Hepatocyte (in vitro differentiated cells): ENCODE measurements at regions not wholly inside any gene's neighbourhood (a gene's known extent, or its start where the extent isn't known, plus 50 kb on each side); places are given as distances from the start of the nearest gene placed in this dataset.

Experiments used
- DNase-seq: peaks from one replicate; pipeline ENCODE4 v3.0.0-alpha.2; 2016; ENCODE audit warnings: low spot score
- H2AFZ ChIP-seq: fragments of 200-600 bp; sonication (generic); 2 replicates; pipeline ENCODE4 v1.6.0; 2016; ENCODE audit warnings: antibody characterized with exemption, mild to moderate bottlenecking
- H3K27ac ChIP-seq: fragments of 200-600 bp; sonication (generic); 2 replicates; pipeline ENCODE4 v1.5.1; 2016; ENCODE audit warnings: mild to moderate bottlenecking
- H3K27me3 ChIP-seq: fragments of 200-600 bp; sonication (generic); 2 replicates; pipeline ENCODE4 v1.6.1; 2016
- H3K36me3 ChIP-seq: fragments of 200-600 bp; sonication (generic); replicated peaks from 2 replicates; pipeline ENCODE4 v1.5.1; 2016; ENCODE audit warnings: low read depth; ENCODE audit not compliant: insufficient read depth
- H3K4me1 ChIP-seq: fragments of 200-600 bp; sonication (generic); 2 replicates; pipeline ENCODE4 v1.5.1; 2016; ENCODE audit warnings: mild to moderate bottlenecking, moderate library complexity; ENCODE audit not compliant: insufficient read depth
- H3K4me2 ChIP-seq: fragments of 200-600 bp; sonication (generic); 2 replicates; pipeline ENCODE4 v1.6.0; 2016
- H3K4me3 ChIP-seq: fragments of 200-600 bp; sonication (generic); 2 replicates; pipeline ENCODE4 v1.5.1; 2016; ENCODE audit warnings: mild to moderate bottlenecking
- H3K79me2 ChIP-seq: fragments of 200-600 bp; sonication (generic); 2 replicates; pipeline ENCODE4 v1.6.0; 2017; ENCODE audit warnings: mild to moderate bottlenecking
- H3K9me2 ChIP-seq: fragments of 200-600 bp; sonication (generic); replicated peaks from 2 replicates; pipeline ENCODE4 v1.6.0; 2017; ENCODE audit warnings: mild to moderate bottlenecking; ENCODE audit not compliant: insufficient read depth
- H3K9me3 ChIP-seq: fragments of 200-600 bp; sonication (generic); 2 replicates; pipeline ENCODE4 v1.5.1; 2016; ENCODE audit warnings: low read depth, mild to moderate bottlenecking
- H4K20me1 ChIP-seq: fragments of 200-600 bp; sonication (generic); 2 replicates; pipeline ENCODE4 v1.6.0; 2016; ENCODE audit warnings: mild to moderate bottlenecking; ENCODE audit not compliant: insufficient read depth, poor library complexity, severe bottlenecking
- EZH2 ChIP-seq: fragments of 200-600 bp; sonication (generic); IDR thresholded peaks from 2 replicates; pipeline ENCODE4 v1.6.1; 2016; ENCODE audit warnings: antibody characterized with exemption, mild to moderate bottlenecking, borderline replicate concordance
- EZH2phosphoT487 ChIP-seq: fragments of 200-600 bp; sonication (generic); IDR thresholded peaks from one replicate; pipeline ENCODE4 v1.6.1; 2018; ENCODE audit warnings: antibody characterized with exemption, mild to moderate bottlenecking, low read depth, moderate library complexity; ENCODE audit not compliant: unreplicated experiment, severe bottlenecking
- WGBS: methylation state at CpG from one replicate; pipeline ENCODE4 v1.1.6; 2016; ENCODE audit warnings: low lambda C conversion rate; ENCODE audit errors: missing lambda C conversion rate; 5-methylcytosine and 5-hydroxymethylcytosine counted together
- TF ChIP-seq, protein P1 (sequence below): fragments of 200-600 bp; sonication (generic); IDR thresholded peaks from 2 replicates; pipeline ENCODE4 v1.5.1; 2016; ENCODE audit warnings: antibody characterized with exemption, mild to moderate bottlenecking; ENCODE audit not compliant: poor library complexity

DNA sequence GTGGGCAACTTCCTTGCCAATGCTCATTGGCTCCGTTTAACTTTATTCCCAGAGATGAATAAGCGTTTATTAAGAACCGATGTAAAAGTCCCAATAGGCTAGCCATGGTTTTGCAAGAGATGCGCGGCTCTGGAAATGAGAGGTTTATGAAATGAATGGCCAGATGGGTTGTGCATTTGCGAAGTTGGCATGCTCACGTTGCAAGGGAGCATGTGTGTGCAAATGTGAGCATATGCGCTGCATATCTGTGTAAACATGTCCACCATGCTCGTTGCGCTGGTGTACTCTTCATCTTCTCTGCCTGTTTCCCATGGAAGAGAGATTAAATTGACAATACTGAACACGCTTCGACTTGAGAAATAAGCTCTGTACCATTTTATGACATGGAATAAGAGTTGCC lies 848.6 kb upstream of the RBFOX1 start:
- Histone ChIP-seq H3K9me3 (no peaks in the 10 kb centered on the region), H3K9me2 (no peaks in the 10 kb centered on the region), H3K27me3 (peaks cover 27% of the 10 kb centered on the region), H3K4me3 (no peak overlapping the region), H3K36me3 (no peaks in the 10 kb centered on the region), H3K4me1 (no peaks in the 10 kb centered on the region), H4K20me1 (no peaks in the 10 kb centered on the region), H2AFZ (no peak overlapping the region), H3K4me2 (no peak overlapping the region), H3K27ac (no peak overlapping the region), H3K79me2 (no peaks in the 10 kb centered on the region)
- DNase-seq: no peak
- 78% methylated on average over 12 of the region's 12 CpGs for WGBS
- TF ChIP-seq, protein P1, sequence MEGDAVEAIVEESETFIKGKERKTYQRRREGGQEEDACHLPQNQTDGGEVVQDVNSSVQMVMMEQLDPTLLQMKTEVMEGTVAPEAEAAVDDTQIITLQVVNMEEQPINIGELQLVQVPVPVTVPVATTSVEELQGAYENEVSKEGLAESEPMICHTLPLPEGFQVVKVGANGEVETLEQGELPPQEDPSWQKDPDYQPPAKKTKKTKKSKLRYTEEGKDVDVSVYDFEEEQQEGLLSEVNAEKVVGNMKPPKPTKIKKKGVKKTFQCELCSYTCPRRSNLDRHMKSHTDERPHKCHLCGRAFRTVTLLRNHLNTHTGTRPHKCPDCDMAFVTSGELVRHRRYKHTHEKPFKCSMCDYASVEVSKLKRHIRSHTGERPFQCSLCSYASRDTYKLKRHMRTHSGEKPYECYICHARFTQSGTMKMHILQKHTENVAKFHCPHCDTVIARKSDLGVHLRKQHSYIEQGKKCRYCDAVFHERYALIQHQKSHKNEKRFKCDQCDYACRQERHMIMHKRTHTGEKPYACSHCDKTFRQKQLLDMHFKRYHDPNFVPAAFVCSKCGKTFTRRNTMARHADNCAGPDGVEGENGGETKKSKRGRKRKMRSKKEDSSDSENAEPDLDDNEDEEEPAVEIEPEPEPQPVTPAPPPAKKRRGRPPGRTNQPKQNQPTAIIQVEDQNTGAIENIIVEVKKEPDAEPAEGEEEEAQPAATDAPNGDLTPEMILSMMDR: no peak
- TF ChIP-seq EZH2 (no peak), EZH2phosphoT487 (no peak)

DNA sequence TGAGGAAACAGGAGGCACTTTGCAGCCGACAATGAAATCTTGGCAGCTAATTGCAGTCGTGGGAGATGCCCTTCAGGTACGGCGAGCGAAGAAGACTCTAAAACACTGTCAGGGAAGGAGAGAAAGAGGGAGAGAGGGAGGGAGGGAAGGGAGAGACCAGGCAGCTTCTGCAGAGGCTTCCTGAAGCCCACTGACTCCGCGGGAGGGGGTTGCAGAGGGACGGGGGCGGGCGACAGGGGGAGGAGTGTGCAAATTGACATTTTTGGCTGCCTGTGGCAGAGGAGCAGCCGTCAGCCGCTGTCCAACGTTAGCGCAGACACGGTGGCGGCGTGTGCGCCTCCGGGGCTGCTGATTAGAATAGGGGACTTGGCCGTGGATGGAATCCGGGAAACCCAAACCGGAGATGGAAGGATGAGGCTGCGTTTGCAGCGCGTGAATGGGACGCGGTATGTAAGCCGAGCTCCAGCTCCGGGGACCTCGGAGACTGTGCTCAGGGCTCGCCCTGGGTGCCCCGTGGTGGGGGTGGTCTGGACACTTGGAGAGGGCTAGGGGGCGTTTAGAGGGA lies 849.1 kb upstream of the RBFOX1 start:
- no peaks in the 10 kb centered on the region for H3K79me2 ChIP-seq
- TF ChIP-seq, protein P1: no peak
- TF ChIP-seq EZH2: no peak
- no peak for TF ChIP-seq EZH2phosphoT487
- H4K20me1 ChIP-seq: no peaks in the 10 kb centered on the region
- peaks cover 27% of the 10 kb centered on the region for H3K27me3 ChIP-seq
- no peaks in the 10 kb centered on the region for H3K9me3 ChIP-seq
- WGBS: 7% methylated on average over 27 of the region's 33 CpGs
- no peak overlapping the region for H3K27ac ChIP-seq
- no peak for DNase-seq
- no peaks in the 10 kb centered on the region for H3K9me2 ChIP-seq
- no peak overlapping the region for H3K4me3 ChIP-seq
- H3K4me2 ChIP-seq: no peak overlapping the region
- no peaks in the 10 kb centered on the region for H3K36me3 ChIP-seq
- H3K4me1 ChIP-seq: no peaks in the 10 kb centered on the region
- H2AFZ ChIP-seq: no peak overlapping the region

DNA sequence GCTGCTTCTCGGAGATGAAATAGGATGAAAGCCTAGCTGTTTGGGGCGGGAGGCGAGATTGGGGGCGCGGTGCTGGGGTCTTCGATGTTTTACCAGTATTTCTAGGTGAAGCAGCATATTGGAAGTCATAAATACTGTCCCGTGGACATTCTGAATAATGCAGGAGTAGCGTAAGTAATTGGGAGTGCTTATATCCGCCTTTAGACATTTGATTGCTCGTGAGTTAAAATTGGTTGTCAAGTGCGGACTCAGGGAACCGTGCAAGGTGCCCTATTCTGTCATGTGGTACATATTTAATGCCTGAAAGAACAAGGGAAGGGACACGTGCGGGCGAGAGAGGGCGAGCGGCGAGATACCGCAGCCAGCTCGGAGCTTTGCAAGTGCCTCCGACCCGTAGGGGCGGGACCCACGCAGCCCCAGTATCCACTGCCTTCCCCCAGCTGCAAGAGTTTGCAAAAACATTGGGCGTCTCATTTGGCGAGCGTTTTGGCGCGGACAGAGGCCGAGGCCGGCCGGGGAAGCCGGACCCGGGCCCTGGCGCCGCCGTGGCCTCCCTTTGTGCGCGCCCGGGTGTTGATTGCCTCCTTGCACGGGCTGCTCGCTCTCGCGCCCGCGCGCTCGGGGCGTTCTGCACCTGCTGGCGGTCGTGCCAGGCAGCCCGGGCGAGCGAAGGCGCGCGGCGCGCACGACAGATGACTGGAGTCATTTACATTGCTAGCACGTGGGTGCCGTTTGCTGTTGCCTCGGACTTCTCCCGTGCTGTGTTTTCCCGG lies 849.8 kb upstream of the RBFOX1 start:
- no peaks in the 10 kb centered on the region for H3K79me2 ChIP-seq
- DNase-seq: no peak
- H3K27me3 ChIP-seq: peaks cover 27% of the 10 kb centered on the region
- H3K27ac ChIP-seq: no peak overlapping the region
- no peak overlapping the region for H3K4me3 ChIP-seq
- WGBS: 82% methylated on average over 56 of the region's 65 CpGs
- no peaks in the 10 kb centered on the region for H3K36me3 ChIP-seq
- no peaks in the 10 kb centered on the region for H3K9me3 ChIP-seq
- no peaks in the 10 kb centered on the region for H4K20me1 ChIP-seq
- no peaks in the 10 kb centered on the region for H3K4me1 ChIP-seq
- TF ChIP-seq EZH2phosphoT487: no peak
- TF ChIP-seq, protein P1: no peak
- no peak for TF ChIP-seq EZH2
- no peak overlapping the region for H3K4me2 ChIP-seq
- no peak overlapping the region for H2AFZ ChIP-seq
- H3K9me2 ChIP-seq: no peaks in the 10 kb centered on the region
